ENCODE measurements at regions not wholly inside any gene's neighbourhood (a gene's known extent, or its start where the extent isn't known, plus 50 kb on each side); places are given as distances from the start of the nearest gene placed in this dataset.
"Not testable (repeated sequence)": the region's sequence is repeated elsewhere in the genome, so short reads cannot be mapped to it uniquely, and the experiment has no call there.

DNA sequence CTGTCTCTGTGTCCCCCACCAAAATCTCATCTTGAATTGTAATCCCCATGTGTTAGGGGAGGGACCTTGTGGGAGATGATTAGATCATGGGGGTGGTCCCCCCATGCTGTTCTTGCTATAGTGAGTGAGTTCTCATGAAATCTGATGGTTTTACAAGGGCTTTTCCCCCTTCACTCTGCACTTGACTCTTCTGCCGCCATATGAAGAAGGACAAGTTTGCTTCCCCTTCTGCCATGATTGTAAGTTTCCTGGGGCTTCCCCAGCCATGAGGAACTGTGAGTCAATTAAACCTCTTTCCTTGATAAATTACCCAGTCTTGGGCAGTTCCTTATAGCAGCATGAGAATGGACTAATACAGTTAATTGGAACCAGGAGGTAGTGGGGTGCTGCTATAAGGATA is 137.1 kb upstream of the RAB4A start:
- Histone ChIP-seq H3K36me3 (ENCODE audit: insufficient read depth) (no peaks in the 10 kb centered on the region), H3K27ac (ENCODE audit: low read depth) (no peak overlapping the region), H3K4me1 (ENCODE audit: insufficient read depth) (no peaks in the 10 kb centered on the region), H3K4me3 (ENCODE audit: low read depth, low read length) (no peak overlapping the region)
- DNase-seq (ENCODE audit: extremely low spot score), result no peak
- 92% methylated on average over 1 of the region's 1 CpG for WGBS

DNA sequence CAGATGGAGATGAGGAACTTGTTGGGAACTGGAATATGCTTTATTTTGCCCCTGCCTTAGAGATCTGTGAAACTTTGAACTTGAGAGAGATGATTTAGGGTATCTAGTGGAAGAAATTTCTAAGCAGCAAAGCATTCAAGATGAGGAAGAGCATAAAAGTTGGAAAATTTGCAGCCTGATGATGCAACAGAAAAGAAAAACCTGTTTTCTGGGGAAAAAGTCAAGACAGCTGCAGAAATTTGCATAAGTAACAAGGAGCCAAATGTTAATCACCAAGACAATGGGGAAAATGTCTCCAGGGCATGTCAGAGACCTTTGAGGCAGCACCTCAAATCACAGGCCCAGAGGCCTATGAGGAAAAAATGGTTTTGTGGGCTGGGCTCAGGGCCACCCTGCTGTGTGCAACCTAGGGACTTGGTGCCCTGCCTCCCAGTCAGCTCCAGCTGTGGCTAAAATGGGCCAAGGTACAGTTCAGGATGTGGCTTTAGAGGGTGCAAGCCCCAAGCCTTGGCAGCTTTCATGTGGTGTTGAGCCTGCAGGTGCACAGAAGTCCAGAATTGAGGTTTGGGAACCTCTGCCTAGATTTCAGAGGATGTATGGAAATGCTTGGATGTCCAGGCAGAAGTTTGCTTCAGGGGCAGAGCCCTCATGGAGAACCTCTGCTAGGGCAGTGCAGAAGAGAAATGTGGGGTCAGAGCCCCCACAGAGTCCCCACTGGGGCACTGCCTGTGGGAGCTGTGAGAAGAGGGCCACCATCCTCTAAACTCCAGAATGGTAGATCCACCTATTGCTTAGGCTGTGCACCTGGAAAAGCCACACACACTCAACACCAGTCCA is 136.3 kb upstream of the RAB4A start:
- H3K36me3 ChIP-seq (ENCODE audit: insufficient read depth); H3K4me1 ChIP-seq (ENCODE audit: insufficient read depth); H3K4me3 ChIP-seq (ENCODE audit: low read depth, low read length); H3K27ac ChIP-seq (ENCODE audit: low read depth); DNase-seq (ENCODE audit: extremely low spot score): not testable (repeated sequence)

DNA sequence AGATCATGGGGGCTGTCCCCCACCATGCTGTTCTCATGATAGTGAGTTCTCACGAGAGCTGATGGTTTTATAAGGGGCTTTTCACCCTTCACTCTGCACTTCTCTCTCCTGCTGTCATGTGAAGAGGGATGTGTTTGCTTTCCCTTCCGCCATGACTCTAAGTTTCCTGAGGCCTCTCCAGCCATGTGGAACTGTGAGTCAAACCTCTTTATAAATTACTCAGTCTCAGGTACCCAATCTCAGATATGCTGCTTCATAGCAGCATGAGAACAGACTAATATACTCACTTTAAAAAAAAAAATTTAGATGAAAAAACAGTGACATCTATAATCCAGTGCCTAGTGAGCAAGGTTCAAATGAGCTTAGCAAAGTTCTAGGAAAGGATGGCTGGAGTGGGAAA is 135.1 kb upstream of the RAB4A start:
- Histone ChIP-seq H3K4me3 (ENCODE audit: low read depth, low read length) (no peak overlapping the region), H3K4me1 (ENCODE audit: insufficient read depth) (no peaks in the 10 kb centered on the region), H3K36me3 (ENCODE audit: insufficient read depth) (no peaks in the 10 kb centered on the region), H3K27ac (ENCODE audit: low read depth) (no peak overlapping the region)
- DNase-seq (ENCODE audit: extremely low spot score), result no peak
- WGBS, result 66% methylated on average over 2 of the region's 2 CpGs

DNA sequence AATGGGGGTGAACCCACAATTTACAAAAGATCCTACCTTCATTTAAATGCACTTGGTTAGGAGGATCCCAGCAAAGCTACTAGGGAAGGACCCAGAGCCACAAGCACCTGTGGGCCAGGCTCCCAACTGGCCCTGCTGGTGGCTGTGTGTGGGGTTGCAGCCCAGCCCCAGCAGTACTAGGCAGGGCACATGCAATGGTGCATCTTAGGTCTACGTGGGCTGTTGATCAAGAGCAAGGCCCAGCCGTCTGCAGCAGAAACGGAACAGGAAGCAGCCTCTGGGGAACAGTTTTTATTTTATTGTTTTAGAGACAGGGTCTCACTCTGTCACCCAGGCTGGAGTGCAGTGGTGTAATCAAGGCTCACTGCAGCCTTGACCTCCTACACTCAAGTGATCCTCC is 134.1 kb upstream of the RAB4A start:
- Histone ChIP-seq H3K4me1 (ENCODE audit: insufficient read depth) (no peaks in the 10 kb centered on the region), H3K4me3 (ENCODE audit: low read depth, low read length) (no peak overlapping the region), H3K36me3 (ENCODE audit: insufficient read depth) (no peaks in the 10 kb centered on the region), H3K27ac (ENCODE audit: low read depth) (no peak overlapping the region)
- DNase-seq (ENCODE audit: extremely low spot score), result no peak
- WGBS, result 61% methylated on average over 3 of the region's 3 CpGs

DNA sequence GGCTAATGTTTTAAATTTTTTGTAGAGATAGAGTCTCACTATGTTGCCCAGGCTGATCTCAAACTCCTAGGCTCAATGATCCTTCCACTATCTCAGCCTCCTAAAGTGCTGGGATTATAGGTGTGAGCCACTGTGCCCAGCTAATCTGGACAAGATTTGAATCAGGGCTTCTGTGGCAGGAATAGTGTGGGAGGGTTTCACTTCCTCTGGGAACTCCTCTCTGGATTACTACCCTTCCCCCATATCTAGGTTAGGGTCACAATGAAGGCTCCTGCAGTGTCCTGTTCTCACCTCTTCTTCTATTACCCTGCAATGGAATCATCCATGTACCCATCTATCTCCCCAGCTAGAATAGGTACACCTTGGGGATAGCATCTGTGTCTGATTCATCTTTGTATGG is 133.6 kb upstream of the RAB4A start:
- no peak for DNase-seq (ENCODE audit: extremely low spot score)
- no peaks in the 10 kb centered on the region for H3K36me3 ChIP-seq (ENCODE audit: insufficient read depth)
- H3K4me3 ChIP-seq (ENCODE audit: low read depth, low read length), result no peak overlapping the region
- no peaks in the 10 kb centered on the region for H3K4me1 ChIP-seq (ENCODE audit: insufficient read depth)
- H3K27ac ChIP-seq (ENCODE audit: low read depth), result no peak overlapping the region

DNA sequence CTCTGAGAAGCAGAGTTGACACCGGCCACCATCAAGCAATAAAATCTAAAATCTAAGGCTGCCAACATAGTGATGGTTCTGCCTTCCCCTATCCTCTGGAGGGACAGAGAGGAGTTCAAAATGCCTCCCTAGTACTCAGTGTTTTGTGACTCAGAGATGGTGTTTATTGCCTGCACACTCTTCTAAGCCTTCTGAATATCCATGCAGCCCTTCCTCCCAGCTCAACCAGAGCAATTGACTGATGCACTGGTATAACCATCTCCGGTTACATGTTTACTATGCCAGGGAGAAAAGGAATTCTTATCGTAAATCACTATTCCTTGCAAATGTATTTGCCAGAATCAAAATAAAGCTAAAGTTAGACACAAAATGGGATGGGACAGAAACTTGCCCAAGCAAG is 132.9 kb upstream of the RAB4A start:
- 81% methylated on average over 3 of the region's 3 CpGs for WGBS
- H3K4me3 ChIP-seq (ENCODE audit: low read depth, low read length), result no peak overlapping the region

DNA sequence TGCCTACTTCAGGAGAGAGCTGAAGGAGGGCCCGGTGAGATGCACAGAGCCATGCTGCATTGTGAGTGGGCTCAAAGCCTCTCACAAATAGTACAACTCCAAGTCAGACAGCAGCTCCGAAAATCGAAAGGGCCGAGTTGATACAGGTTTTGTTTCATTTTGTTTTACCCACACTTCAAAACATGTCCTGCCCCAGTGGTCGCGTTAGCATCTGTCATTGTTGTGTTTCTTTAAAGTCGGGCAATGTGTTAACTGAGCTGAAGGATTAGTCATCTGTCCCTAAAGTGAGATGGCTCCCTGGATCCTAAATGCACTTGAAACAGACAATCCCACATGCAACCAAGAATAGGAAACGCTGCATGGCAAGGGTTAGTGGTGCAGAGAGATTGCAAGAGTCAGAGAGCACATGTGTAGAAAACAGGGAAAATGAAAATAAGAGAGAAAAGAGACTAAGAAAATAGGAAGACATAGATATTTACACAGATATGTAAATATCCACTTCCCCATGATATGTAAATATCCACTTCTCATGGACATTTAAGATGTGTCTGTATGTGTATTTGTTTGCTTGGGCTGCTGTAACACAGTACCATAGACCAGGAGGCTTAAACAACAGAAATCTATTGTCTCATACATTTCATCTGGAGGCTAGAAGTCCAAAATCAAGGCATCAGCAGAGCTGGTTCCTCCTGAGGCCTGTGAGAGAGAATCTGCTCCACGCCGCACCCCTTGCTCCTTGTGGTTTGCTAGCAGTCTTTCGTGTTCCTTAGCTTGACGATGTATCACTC is 131.4 kb upstream of the RAB4A start:
- WGBS, result 85% methylated on average over 12 of the region's 12 CpGs
- no peak overlapping the region for H3K4me3 ChIP-seq (ENCODE audit: low read depth, low read length)
- no peaks in the 10 kb centered on the region for H3K4me1 ChIP-seq (ENCODE audit: insufficient read depth)
- H3K36me3 ChIP-seq (ENCODE audit: insufficient read depth), result no peaks in the 10 kb centered on the region
- H3K27ac ChIP-seq (ENCODE audit: low read depth), result no peak overlapping the region
- no peak for DNase-seq (ENCODE audit: extremely low spot score)

More for the DNA sequence above, 132.9 kb upstream of the RAB4A start:
- H3K27ac ChIP-seq (ENCODE audit: low read depth), result no peak overlapping the region
- H3K36me3 ChIP-seq (ENCODE audit: insufficient read depth), result no peaks in the 10 kb centered on the region
- H3K4me1 ChIP-seq (ENCODE audit: insufficient read depth), result no peaks in the 10 kb centered on the region
- DNase-seq (ENCODE audit: extremely low spot score), result no peak

DNA sequence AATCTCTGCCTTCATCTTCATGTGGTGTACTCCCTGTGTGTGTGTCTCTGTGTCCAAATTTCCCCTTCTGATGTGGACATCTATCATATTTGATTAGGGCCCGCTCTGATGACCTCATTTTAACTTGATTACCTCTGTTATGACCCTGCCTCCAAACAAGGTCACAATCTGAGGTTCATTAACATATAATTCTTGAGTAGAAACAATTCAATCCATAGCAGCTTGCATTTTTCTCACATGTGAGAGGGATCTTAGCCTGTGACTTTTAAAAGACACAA is 130.9 kb upstream of the RAB4A start:
- no peaks in the 10 kb centered on the region for H3K4me1 ChIP-seq (ENCODE audit: insufficient read depth)
- no peak overlapping the region for H3K27ac ChIP-seq (ENCODE audit: low read depth)
- H3K4me3 ChIP-seq (ENCODE audit: low read depth, low read length), result no peak overlapping the region
- 97% methylated on average over 1 of the region's 1 CpG for WGBS
- no peak for DNase-seq (ENCODE audit: extremely low spot score)
- H3K36me3 ChIP-seq (ENCODE audit: insufficient read depth), result no peaks in the 10 kb centered on the region

DNA sequence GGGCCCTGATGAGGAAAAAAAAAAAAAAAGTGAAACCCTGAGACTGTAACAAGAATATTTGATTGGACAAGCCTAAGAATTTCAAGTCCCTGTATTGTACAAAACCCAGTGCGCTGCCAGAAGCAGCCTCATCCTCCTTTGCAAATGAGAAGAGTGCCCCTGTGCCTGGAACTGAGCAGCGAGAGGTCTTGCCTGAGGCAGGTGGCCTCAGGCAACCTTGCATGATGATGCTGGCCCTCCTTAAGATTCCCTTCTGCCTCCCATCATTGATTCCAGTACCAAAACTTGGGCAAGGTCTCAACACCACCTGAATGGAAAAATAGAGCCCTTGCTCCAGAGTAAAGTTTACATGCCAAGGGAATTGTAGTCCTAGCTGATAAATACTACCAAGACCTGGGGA is 129.6 kb upstream of the RAB4A start:
- Histone ChIP-seq H3K4me3 (ENCODE audit: low read depth, low read length) (no peak overlapping the region), H3K4me1 (ENCODE audit: insufficient read depth) (no peaks in the 10 kb centered on the region), H3K27ac (ENCODE audit: low read depth) (no peak overlapping the region), H3K36me3 (ENCODE audit: insufficient read depth) (no peaks in the 10 kb centered on the region)
- no peak for DNase-seq (ENCODE audit: extremely low spot score)
- WGBS, result 99% methylated on average over 2 of the region's 2 CpGs

DNA sequence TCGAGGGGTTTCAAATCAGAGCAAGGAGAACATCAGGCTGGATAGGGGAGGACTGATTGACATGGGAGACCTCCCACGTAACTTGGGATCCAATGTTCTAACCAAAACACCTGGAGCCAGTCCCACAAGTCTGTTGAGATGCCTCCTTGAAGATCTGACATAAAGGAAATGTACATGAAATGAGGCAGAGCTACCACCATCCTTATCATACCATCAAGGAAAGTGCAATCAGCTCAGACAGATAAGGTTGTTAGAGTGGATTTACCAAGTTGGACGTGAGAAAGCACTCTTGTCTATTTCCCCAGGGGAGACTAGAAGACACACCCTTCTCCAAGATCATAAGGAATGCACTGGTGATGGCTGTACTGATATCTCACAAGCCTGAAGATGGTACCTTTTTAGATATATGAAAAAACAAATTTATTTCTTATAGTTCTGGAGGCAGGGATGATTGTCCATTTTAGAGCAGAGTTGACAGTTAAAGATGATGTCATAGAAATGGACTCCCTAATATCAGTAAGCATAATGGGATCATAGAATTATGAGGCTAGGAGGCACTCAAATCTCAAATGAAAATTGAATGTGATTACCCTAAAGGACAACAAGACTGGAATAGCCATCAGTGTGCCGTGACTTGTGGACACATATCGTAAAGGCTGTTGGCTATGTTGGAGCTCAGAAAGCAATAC is 129.1 kb upstream of the RAB4A start:
- 92% methylated on average over 5 of the region's 5 CpGs for WGBS

DNA sequence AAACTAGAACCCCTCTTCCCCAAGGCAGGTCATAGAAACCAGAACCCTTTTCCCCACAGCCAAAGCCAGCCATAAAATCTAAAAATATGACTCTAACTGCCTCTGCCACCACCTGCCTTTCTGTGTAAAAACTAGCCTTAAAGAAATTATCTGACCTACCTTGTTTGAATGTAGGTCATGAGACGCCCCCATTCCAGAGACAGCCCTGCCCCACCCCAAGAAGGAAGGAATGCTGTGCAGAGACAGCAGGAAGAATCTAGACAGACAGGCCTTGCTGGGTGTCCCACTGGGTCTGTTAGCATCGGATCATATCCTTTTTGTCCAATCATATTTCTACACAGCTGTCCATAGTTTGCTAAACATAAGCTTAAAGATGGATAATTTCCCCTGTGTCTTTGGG is 128.4 kb upstream of the RAB4A start:
- no peak overlapping the region for H3K27ac ChIP-seq (ENCODE audit: low read depth)
- WGBS, result 86% methylated on average over 2 of the region's 2 CpGs
- no peaks in the 10 kb centered on the region for H3K4me1 ChIP-seq (ENCODE audit: insufficient read depth)
- H3K36me3 ChIP-seq (ENCODE audit: insufficient read depth), result no peaks in the 10 kb centered on the region
- no peak overlapping the region for H3K4me3 ChIP-seq (ENCODE audit: low read depth, low read length)
- DNase-seq (ENCODE audit: extremely low spot score), result no peak

More for the DNA sequence above, 129.1 kb upstream of the RAB4A start:
- no peaks in the 10 kb centered on the region for H3K36me3 ChIP-seq (ENCODE audit: insufficient read depth)
- no peak overlapping the region for H3K4me3 ChIP-seq (ENCODE audit: low read depth, low read length)
- no peak for DNase-seq (ENCODE audit: extremely low spot score)
- no peak overlapping the region for H3K27ac ChIP-seq (ENCODE audit: low read depth)
- no peaks in the 10 kb centered on the region for H3K4me1 ChIP-seq (ENCODE audit: insufficient read depth)

DNA sequence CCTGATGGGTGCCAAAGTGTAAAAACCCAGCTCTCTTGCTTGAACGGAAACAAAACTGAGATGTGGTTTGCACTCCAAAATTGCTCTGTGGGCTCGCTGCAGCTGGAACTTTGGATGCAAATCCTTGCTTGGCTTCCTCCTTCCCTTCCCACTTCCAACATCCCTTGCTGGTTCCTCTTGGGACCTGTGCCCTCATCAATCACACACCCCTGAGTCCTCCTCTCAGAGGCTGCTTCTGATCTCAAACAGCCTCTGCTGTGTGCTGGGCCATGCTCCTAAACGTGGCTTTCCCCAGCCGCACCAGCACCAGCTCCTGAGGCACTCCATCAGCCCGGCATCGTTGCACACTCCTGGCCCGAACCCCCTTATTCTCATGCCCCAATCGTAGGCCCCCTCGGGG is 124.3 kb upstream of the RAB4A start:
- WGBS, result 76% methylated on average over 9 of the region's 9 CpGs
- Histone ChIP-seq H3K4me3 (ENCODE audit: low read depth, low read length) (no peak overlapping the region), H3K36me3 (ENCODE audit: insufficient read depth) (no peaks in the 10 kb centered on the region), H3K4me1 (ENCODE audit: insufficient read depth) (no peaks in the 10 kb centered on the region), H3K27ac (ENCODE audit: low read depth) (no peak overlapping the region)
- DNase-seq (ENCODE audit: extremely low spot score), result no peak

DNA sequence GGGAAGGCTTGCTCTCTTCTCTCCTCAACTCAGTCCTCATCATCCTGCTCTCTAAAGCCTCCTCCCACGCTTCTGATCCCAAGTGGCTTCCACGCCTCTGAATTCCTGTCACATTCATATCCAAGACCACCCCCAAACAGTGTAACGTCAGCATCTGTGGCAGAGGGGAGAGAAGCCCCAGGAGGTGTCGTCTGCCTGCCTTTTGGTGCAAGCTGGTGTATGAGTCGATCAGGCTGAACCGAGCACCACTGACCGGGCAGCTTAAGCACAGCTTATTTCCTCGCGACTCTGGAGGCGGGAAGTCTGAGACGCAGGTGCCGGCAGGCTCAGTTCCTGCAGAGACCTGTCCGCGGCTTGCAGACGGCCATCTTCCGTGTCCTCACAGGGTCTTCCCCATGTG is 123.8 kb upstream of the RAB4A start:
- 80% methylated on average over 16 of the region's 16 CpGs for WGBS
- Histone ChIP-seq H3K27ac (ENCODE audit: low read depth) (no peak overlapping the region), H3K36me3 (ENCODE audit: insufficient read depth) (no peaks in the 10 kb centered on the region), H3K4me1 (ENCODE audit: insufficient read depth) (no peaks in the 10 kb centered on the region), H3K4me3 (ENCODE audit: low read depth, low read length) (no peak overlapping the region)
- DNase-seq (ENCODE audit: extremely low spot score), result no peak

DNA sequence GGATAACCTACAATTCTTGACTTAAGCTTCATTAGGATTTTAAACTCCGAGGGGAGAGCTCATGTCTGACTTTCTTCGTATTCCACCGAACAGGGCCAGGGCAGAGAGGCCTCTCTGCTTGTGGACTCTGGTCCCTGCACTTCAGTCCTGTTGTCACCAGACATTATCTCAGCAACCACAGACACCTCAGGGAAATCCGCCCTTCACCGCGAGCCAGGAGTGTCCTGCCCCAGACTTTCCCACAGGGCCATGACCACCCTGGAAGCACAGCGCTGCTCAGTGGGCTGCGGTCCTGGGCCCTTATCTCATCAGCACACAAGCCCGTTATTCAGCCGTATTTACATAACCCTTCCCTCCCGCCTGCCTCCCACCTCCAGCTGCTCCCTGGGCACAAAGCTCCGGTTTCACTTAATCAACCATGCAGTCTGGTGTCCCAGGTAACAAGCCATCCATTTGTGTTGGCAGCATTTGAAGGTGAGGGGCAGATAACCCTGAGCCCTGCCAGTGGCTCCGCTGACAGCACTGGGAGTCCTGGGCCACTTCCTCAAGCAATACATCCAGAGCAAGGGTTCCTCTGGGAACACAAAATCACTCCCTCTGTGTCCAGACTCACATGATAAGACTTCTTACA is 122.8 kb upstream of the RAB4A start:
- Histone ChIP-seq H3K4me3 (ENCODE audit: low read depth, low read length) (no peak overlapping the region), H3K27ac (ENCODE audit: low read depth) (no peak overlapping the region), H3K4me1 (ENCODE audit: insufficient read depth) (no peaks in the 10 kb centered on the region), H3K36me3 (ENCODE audit: insufficient read depth) (no peaks in the 10 kb centered on the region)
- DNase-seq (ENCODE audit: extremely low spot score), result no peak
- 46% methylated on average over 13 of the region's 13 CpGs for WGBS
